Neural cell (in vitro differentiated cells): ENCODE measurements at regions not wholly inside any gene's neighbourhood (a gene's known extent, or its start where the extent isn't known, plus 50 kb on each side); places are given as distances from the start of the nearest gene placed in this dataset.

Experiments used
- H2AFZ ChIP-seq: fragments of 200-600, 300-800 bp; sonication (generic), shearing (Covaris generic); 2 replicates; pipeline ENCODE4 v1.6.0; 2014; ENCODE audit warnings: low read depth, mild to moderate bottlenecking, antibody characterized with exemption, low read length, moderate library complexity
- H3F3A ChIP-seq: fragments of 200-600 bp; shearing (Covaris generic); 2 replicates; pipeline ENCODE4 v1.6.1; 2016; ENCODE audit warnings: mild to moderate bottlenecking, moderate library complexity, mixed read lengths, antibody characterized with exemption, low read length; ENCODE audit not compliant: insufficient read depth, poor library complexity, severe bottlenecking
- H3K27ac ChIP-seq: fragments of 200-600, 300-800 bp; sonication (generic), shearing (Covaris generic); 2 replicates; pipeline ENCODE4 v1.5.1; 2014; ENCODE audit warnings: mild to moderate bottlenecking, low read length, moderate library complexity
- H3K27me3 ChIP-seq: fragments of 300-800, 200-600 bp; sonication (generic), shearing (Covaris generic); 2 replicates; pipeline ENCODE4 v1.6.0; 2014; ENCODE audit warnings: mild to moderate bottlenecking, low read depth, low read length, moderate library complexity; ENCODE audit not compliant: insufficient read depth
- H3K36me3 ChIP-seq: fragments of 300-800, 200-600 bp; sonication (generic), shearing (Covaris generic); 2 replicates; pipeline ENCODE4 v1.5.1; 2014; ENCODE audit warnings: mild to moderate bottlenecking, antibody characterized with exemption, low read length, moderate library complexity; ENCODE audit not compliant: insufficient read depth
- H3K4me2 ChIP-seq: fragments of 300-800, 200-600 bp; sonication (generic), shearing (Covaris generic); 2 replicates; pipeline ENCODE4 v1.6.0; 2014; ENCODE audit warnings: mild to moderate bottlenecking, low read length
- H3K4me3 ChIP-seq: fragments of 300-800, 200-600 bp; sonication (generic), shearing (Covaris generic); 2 replicates; pipeline ENCODE4 v1.5.1; 2014; ENCODE audit warnings: mild to moderate bottlenecking, low read length, moderate library complexity
- H3K79me2 ChIP-seq: fragments of 200-600 bp; shearing (Covaris generic); replicated peaks from 2 replicates; pipeline ENCODE4 v1.6.0; 2014; ENCODE audit warnings: mild to moderate bottlenecking, low read length, moderate library complexity; ENCODE audit not compliant: insufficient read depth
- H3K9ac ChIP-seq: fragments of 300-800, 200-600 bp; sonication (generic), shearing (Covaris generic); 2 replicates; pipeline ENCODE4 v1.6.1; 2016; ENCODE audit warnings: mild to moderate bottlenecking, low read length, mixed read lengths
- H3K9me2 ChIP-seq: fragments of 200-600 bp; shearing (Covaris generic); 2 replicates; pipeline ENCODE4 v1.6.1; 2016; ENCODE audit warnings: mild to moderate bottlenecking, low read length, mixed read lengths; ENCODE audit not compliant: insufficient read depth
- H3K9me3 ChIP-seq: fragments of 200-600, 300-800 bp; sonication (generic), shearing (Covaris generic); 2 replicates; pipeline ENCODE4 v1.6.1; 2016; ENCODE audit warnings: mild to moderate bottlenecking, mixed run types, low read length, moderate library complexity, mixed read lengths
- H4K20me1 ChIP-seq: fragments of 200-600 bp; shearing (Covaris generic); 2 replicates; pipeline ENCODE4 v1.6.1; 2016; ENCODE audit warnings: mild to moderate bottlenecking, mixed run types; ENCODE audit not compliant: insufficient read depth
- EP300 ChIP-seq: fragments of 450-650 bp; conservative IDR thresholded peaks from 2 replicates; pipeline ENCODE4 v1.6.1; 2014; ENCODE audit warnings: antibody characterized with exemption, mild to moderate bottlenecking, moderate library complexity; ENCODE audit not compliant: poor library complexity, severe bottlenecking
- EZH2 ChIP-seq: fragments of 200-600, 300-800 bp; shearing (Covaris generic), sonication (generic); IDR thresholded peaks from 2 replicates; pipeline ENCODE4 v1.6.1; 2014; ENCODE audit warnings: antibody characterized with exemption, low read length, borderline replicate concordance, mild to moderate bottlenecking; ENCODE audit not compliant: insufficient read depth, poor library complexity, severe bottlenecking
- MXI1 ChIP-seq: fragments of 450-650 bp; conservative IDR thresholded peaks from 2 replicates; pipeline ENCODE4 v1.6.1; 2014; ENCODE audit warnings: antibody characterized with exemption, mild to moderate bottlenecking; ENCODE audit not compliant: poor library complexity, severe bottlenecking
- POLR2AphosphoS5 ChIP-seq: IDR thresholded peaks from 2 replicates; pipeline ENCODE4 v1.6.1; 2012
- RAD21 ChIP-seq: fragments of 450-650 bp; conservative IDR thresholded peaks from 2 replicates; pipeline ENCODE4 v1.6.1; 2014; ENCODE audit warnings: antibody characterized with exemption, mild to moderate bottlenecking, moderate library complexity
- SMC3 ChIP-seq: fragments of 450-650 bp; conservative IDR thresholded peaks from 2 replicates; pipeline ENCODE4 v1.6.1; 2014; ENCODE audit warnings: antibody characterized with exemption, mild to moderate bottlenecking, moderate library complexity; ENCODE audit not compliant: poor library complexity
- TAF1 ChIP-seq: IDR thresholded peaks from 2 replicates; pipeline ENCODE4 v1.6.1; 2012; ENCODE audit warnings: low read depth
- TF ChIP-seq, protein P1 (sequence below): fragments of 450-650 bp; IDR thresholded peaks from 2 replicates; pipeline ENCODE4 v1.5.1; 2014; ENCODE audit warnings: antibody characterized with exemption, mild to moderate bottlenecking, moderate library complexity; ENCODE audit not compliant: poor library complexity, severe bottlenecking
- TF ChIP-seq, protein P2 (sequence below): IDR thresholded peaks from 2 replicates; pipeline ENCODE4 v1.6.1; 2012; ENCODE audit warnings: borderline replicate concordance

DNA sequence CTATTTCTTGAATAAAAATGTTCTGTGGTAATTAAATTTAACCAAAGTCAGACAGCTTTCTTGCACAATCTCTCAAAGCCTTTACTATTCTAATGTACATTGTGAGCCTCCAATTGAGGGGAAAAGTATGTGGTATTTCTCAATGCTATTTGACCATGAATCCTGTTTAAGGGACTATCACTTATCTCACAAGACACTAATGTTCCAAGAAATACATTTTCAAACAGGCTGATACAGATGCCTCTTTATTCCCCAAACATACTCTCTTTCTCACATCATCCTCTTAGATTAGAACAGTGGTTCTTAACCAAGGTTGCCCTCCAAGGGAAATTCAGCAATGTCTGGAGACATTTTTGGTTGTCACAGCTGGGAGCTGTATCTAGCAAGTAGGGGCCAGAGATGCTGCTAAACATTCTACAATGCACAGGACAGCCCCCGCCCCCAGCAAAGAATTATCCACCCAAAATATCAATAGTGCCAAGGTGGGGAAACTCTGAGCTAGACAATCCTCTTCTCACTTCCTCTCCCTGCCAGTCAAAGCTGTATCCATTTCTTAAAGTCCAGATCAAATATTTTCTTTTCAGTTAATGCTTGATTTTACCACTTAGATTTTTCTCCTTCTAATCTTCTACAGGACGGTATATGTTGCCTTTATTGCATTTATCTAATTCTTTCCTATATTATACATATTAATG is 129.2 kb upstream of the TRIM2 start:
- TF ChIP-seq, protein P1, sequence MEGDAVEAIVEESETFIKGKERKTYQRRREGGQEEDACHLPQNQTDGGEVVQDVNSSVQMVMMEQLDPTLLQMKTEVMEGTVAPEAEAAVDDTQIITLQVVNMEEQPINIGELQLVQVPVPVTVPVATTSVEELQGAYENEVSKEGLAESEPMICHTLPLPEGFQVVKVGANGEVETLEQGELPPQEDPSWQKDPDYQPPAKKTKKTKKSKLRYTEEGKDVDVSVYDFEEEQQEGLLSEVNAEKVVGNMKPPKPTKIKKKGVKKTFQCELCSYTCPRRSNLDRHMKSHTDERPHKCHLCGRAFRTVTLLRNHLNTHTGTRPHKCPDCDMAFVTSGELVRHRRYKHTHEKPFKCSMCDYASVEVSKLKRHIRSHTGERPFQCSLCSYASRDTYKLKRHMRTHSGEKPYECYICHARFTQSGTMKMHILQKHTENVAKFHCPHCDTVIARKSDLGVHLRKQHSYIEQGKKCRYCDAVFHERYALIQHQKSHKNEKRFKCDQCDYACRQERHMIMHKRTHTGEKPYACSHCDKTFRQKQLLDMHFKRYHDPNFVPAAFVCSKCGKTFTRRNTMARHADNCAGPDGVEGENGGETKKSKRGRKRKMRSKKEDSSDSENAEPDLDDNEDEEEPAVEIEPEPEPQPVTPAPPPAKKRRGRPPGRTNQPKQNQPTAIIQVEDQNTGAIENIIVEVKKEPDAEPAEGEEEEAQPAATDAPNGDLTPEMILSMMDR: no peak
- TF ChIP-seq POLR2AphosphoS5: no peak
- no peaks in the 10 kb centered on the region for H3K9me2 ChIP-seq
- H3K27me3 ChIP-seq: no peaks in the 10 kb centered on the region
- H3K9ac ChIP-seq: no peak overlapping the region
- H3F3A ChIP-seq: no peaks in the 10 kb centered on the region
- H3K4me2 ChIP-seq: no peak overlapping the region
- H3K36me3 ChIP-seq: no peaks in the 10 kb centered on the region
- H4K20me1 ChIP-seq: no peaks in the 10 kb centered on the region
- H3K4me3 ChIP-seq: no peak overlapping the region
- no peak overlapping the region for H3K27ac ChIP-seq
- no peaks in the 10 kb centered on the region for H3K79me2 ChIP-seq
- H3K9me3 ChIP-seq: no peaks in the 10 kb centered on the region
- no peak overlapping the region for H2AFZ ChIP-seq

DNA sequence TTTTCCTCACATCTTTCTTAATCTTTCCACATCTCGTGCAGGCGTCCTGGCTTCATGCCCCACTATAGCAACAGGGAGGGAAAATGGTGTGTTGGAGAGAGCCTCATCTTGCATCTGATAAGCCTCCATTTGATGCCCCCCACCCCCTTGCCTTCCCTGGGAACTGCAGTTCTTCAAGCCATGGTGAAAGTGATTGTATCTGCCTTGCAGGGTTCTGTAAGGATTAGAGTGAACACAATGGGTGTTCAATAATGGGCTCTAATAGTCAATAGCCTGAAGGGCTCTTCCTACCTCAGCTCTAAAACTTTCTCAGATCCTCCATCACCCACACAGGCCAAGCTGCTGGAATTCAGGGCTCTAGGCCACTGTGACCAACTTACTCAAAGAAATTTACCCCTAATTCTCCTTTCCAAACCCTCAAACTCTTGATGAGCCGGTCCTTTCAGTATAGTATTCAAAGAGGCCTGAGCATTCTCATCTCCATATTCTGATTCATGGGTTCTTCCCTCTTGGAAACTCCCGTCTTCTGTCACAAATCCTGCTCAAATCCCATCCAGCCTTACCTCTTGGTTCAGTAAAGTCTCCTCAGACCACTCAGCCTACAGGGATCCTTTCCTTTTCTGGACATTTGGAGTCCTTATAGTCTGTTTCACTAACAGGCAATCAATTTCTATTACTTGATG is 128.3 kb upstream of the TRIM2 start:
- Histone ChIP-seq H3K4me2 (no peak overlapping the region), H4K20me1 (no peaks in the 10 kb centered on the region), H3K27me3 (no peaks in the 10 kb centered on the region), H3K9me3 (no peaks in the 10 kb centered on the region), H3K36me3 (no peaks in the 10 kb centered on the region), H3K9ac (no peak overlapping the region), H3K27ac (no peak overlapping the region), H3K4me3 (no peak overlapping the region), H2AFZ (no peak overlapping the region), H3K79me2 (no peaks in the 10 kb centered on the region), H3F3A (no peaks in the 10 kb centered on the region), H3K9me2 (no peaks in the 10 kb centered on the region)
- TF ChIP-seq TAF1 (no peak), MXI1 (no peak), EZH2 (no peak), EP300 (no peak), POLR2AphosphoS5 (no peak), SMC3 (no peak), RAD21 (no peak)
- TF ChIP-seq, protein P1: no peak
- TF ChIP-seq, protein P2, sequence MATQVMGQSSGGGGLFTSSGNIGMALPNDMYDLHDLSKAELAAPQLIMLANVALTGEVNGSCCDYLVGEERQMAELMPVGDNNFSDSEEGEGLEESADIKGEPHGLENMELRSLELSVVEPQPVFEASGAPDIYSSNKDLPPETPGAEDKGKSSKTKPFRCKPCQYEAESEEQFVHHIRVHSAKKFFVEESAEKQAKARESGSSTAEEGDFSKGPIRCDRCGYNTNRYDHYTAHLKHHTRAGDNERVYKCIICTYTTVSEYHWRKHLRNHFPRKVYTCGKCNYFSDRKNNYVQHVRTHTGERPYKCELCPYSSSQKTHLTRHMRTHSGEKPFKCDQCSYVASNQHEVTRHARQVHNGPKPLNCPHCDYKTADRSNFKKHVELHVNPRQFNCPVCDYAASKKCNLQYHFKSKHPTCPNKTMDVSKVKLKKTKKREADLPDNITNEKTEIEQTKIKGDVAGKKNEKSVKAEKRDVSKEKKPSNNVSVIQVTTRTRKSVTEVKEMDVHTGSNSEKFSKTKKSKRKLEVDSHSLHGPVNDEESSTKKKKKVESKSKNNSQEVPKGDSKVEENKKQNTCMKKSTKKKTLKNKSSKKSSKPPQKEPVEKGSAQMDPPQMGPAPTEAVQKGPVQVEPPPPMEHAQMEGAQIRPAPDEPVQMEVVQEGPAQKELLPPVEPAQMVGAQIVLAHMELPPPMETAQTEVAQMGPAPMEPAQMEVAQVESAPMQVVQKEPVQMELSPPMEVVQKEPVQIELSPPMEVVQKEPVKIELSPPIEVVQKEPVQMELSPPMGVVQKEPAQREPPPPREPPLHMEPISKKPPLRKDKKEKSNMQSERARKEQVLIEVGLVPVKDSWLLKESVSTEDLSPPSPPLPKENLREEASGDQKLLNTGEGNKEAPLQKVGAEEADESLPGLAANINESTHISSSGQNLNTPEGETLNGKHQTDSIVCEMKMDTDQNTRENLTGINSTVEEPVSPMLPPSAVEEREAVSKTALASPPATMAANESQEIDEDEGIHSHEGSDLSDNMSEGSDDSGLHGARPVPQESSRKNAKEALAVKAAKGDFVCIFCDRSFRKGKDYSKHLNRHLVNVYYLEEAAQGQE: no peak
